Mesenchymal stem cell (in vitro differentiated cells and primary cell): ENCODE measurements at regions not wholly inside any gene's neighbourhood (a gene's known extent, or its start where the extent isn't known, plus 50 kb on each side); places are given as distances from the start of the nearest gene placed in this dataset.

Experiments used
- DNase-seq: peaks from one replicate; pipeline ENCODE4 v3.0.0-alpha.2; 2013
- H2AFZ ChIP-seq: one replicate; pipeline ENCODE4 v1.6.1; 2013; ENCODE audit warnings: low read depth, mild to moderate bottlenecking, control low read depth, inconsistent platforms, low read length, moderate library complexity
- H2AK5ac ChIP-seq: 2 replicates; pipeline ENCODE4 v1.6.1; 2013; ENCODE audit warnings: low read length, moderate library complexity, mild to moderate bottlenecking, inconsistent platforms; ENCODE audit not compliant: severe bottlenecking
- H2BK120ac ChIP-seq: one replicate; pipeline ENCODE4 v1.6.1; 2013; ENCODE audit warnings: low read depth, mild to moderate bottlenecking, inconsistent platforms, low read length, moderate library complexity
- H2BK12ac ChIP-seq, 2 experiments: one replicate each; pipeline ENCODE4 v1.6.1; 2013; ENCODE audit warnings: inconsistent platforms in 2 of 2, low read length in 2 of 2, mild to moderate bottlenecking in 2 of 2, moderate library complexity in 2 of 2, control low read depth in 1 of 2
- H2BK15ac ChIP-seq: one replicate; pipeline ENCODE4 v1.6.1; 2013; ENCODE audit warnings: mild to moderate bottlenecking, low read depth, inconsistent platforms; ENCODE audit not compliant: poor library complexity, severe bottlenecking
- H2BK5ac ChIP-seq: 2 replicates; pipeline ENCODE4 v1.6.1; 2013; ENCODE audit warnings: low read depth, mild to moderate bottlenecking, low read length, control low read depth, inconsistent platforms; ENCODE audit not compliant: poor library complexity, severe bottlenecking
- H3K14ac ChIP-seq, 2 experiments: one replicate each; pipeline ENCODE4 v1.6.1; 2013; ENCODE audit warnings: inconsistent platforms in 2 of 2, low read length in 2 of 2, control low read depth in 1 of 2, mild to moderate bottlenecking in 1 of 2, moderate library complexity in 1 of 2
- H3K18ac ChIP-seq, 2 experiments: one replicate each; pipeline ENCODE4 v1.6.1; 2013; ENCODE audit warnings: inconsistent platforms in 2 of 2, low read length in 2 of 2, control low read depth in 1 of 2, low read depth in 1 of 2, mild to moderate bottlenecking in 1 of 2
- H3K23ac ChIP-seq, 2 experiments: one replicate each; pipeline ENCODE4 v1.6.1; 2013; ENCODE audit warnings: inconsistent platforms in 2 of 2, low read length in 2 of 2, mild to moderate bottlenecking in 2 of 2, moderate library complexity in 2 of 2, control low read depth in 1 of 2
- H3K27ac ChIP-seq: 2 replicates; pipeline ENCODE4 v1.5.1; 2013; ENCODE audit warnings: mild to moderate bottlenecking, moderate library complexity, low read length, control low read depth, inconsistent platforms; ENCODE audit not compliant: poor library complexity, severe bottlenecking
- H3K27me3 ChIP-seq, 2 experiments: 2 replicates each; pipeline versions ENCODE4 v1.6.1 to v1.7.0; 2013; ENCODE audit warnings: low read length in 2 of 2, mild to moderate bottlenecking in 2 of 2, moderate library complexity in 2 of 2, control low read depth in 1 of 2, inconsistent platforms in 1 of 2; ENCODE audit not compliant: control insufficient read depth in 1 of 2, insufficient read depth in 1 of 2
- H3K36me3 ChIP-seq, 2 experiments: 2 replicates each; pipeline versions ENCODE4 v1.6.1 to v1.7.0; 2013; ENCODE audit warnings: low read length in 2 of 2, control low read depth in 1 of 2, inconsistent platforms in 1 of 2, low read depth in 1 of 2, mild to moderate bottlenecking in 1 of 2; ENCODE audit not compliant: insufficient read depth in 2 of 2, control insufficient read depth in 1 of 2
- H3K4ac ChIP-seq, 2 experiments: one replicate each; pipeline ENCODE4 v1.6.1; 2013; ENCODE audit warnings: inconsistent platforms in 2 of 2, low read length in 2 of 2, mild to moderate bottlenecking in 2 of 2, moderate library complexity in 2 of 2, control low read depth in 1 of 2, low read depth in 1 of 2
- H3K4me1 ChIP-seq: 2 replicates; pipeline ENCODE4 v1.6.1; 2013; ENCODE audit warnings: low read depth, low read length, control low read depth; ENCODE audit not compliant: control insufficient read depth, insufficient read depth
- H3K4me2 ChIP-seq: 2 replicates; pipeline ENCODE4 v1.6.1; 2013; ENCODE audit warnings: low read length, mild to moderate bottlenecking, inconsistent platforms; ENCODE audit not compliant: poor library complexity, severe bottlenecking
- H3K4me3 ChIP-seq, 2 experiments: 2 replicates each; pipeline versions ENCODE4 v1.5.1 to v1.7.0; 2013; ENCODE audit warnings: low read length in 2 of 2, mild to moderate bottlenecking in 2 of 2, control low read depth in 1 of 2, low read depth in 1 of 2; ENCODE audit not compliant: insufficient read depth in 1 of 2
- H3K79me1 ChIP-seq: replicated peaks from 2 replicates; pipeline ENCODE4 v1.6.1; 2013; ENCODE audit warnings: mild to moderate bottlenecking, control low read depth, low read length, inconsistent platforms; ENCODE audit not compliant: poor library complexity, severe bottlenecking
- H3K9ac ChIP-seq: 2 replicates; pipeline ENCODE4 v1.7.0; 2013; ENCODE audit warnings: mild to moderate bottlenecking, low read length, moderate library complexity
- H3K9me3 ChIP-seq: 2 replicates; pipeline ENCODE4 v1.7.0; 2013; ENCODE audit warnings: mild to moderate bottlenecking, low read length; ENCODE audit not compliant: control insufficient read depth
- H4K8ac ChIP-seq: one replicate; pipeline ENCODE4 v1.6.1; 2013; ENCODE audit warnings: inconsistent platforms, mild to moderate bottlenecking, low read length, moderate library complexity
- H4K91ac ChIP-seq: one replicate; pipeline ENCODE4 v1.6.1; 2013; ENCODE audit warnings: mild to moderate bottlenecking, low read length, inconsistent platforms
- WGBS: methylation state at CpG from one replicate; pipeline ENCODE4 v1.1.7; 2013; ENCODE audit warnings: mixed read lengths; 5-methylcytosine and 5-hydroxymethylcytosine counted together

DNA sequence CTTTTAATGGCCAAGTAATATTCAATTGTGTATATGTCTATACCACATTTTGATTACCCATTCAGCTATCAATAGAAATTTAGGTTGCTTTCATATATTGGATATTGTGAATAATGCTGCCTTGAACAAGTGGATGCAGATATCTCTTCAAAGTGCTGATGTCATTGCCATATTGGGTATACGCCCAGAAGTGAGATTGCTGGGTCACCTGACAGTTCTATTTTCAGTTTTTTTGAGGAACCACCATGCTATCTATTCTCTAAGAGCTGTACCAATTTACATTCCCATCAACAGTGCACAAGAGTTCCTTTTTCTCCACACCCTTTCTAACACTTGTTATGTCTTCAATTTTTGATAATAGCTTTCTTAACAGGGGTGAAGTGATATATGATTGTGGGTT lies 306.9 kb downstream of the ZNF516 start:
- Histone ChIP-seq H3K14ac (no peak overlapping the region), H3K4me2 (no peak overlapping the region), H2BK15ac (no peak overlapping the region), H3K9ac (no peak overlapping the region), H3K27me3 (no peaks in the 10 kb centered on the region), H3K36me3 (no peaks in the 10 kb centered on the region), H3K79me1 (no peaks in the 10 kb centered on the region), H2AK5ac (no peak overlapping the region), H2AFZ (no peak overlapping the region), H3K4me3 (no peak overlapping the region), H3K4ac (no peak overlapping the region), H4K8ac (no peak overlapping the region), H3K9me3 (peaks cover 16% of the 10 kb centered on the region), H3K18ac (no peak overlapping the region), H4K91ac (no peak overlapping the region), H2BK5ac (no peak overlapping the region), H2BK120ac (no peak overlapping the region), H3K23ac (no peak overlapping the region), H2BK12ac (no peak overlapping the region), H3K4me1 (no peaks in the 10 kb centered on the region), H3K27ac (no peak overlapping the region)
- 40% methylated on average over 1 of the region's 1 CpG for WGBS
- no peak for DNase-seq

DNA sequence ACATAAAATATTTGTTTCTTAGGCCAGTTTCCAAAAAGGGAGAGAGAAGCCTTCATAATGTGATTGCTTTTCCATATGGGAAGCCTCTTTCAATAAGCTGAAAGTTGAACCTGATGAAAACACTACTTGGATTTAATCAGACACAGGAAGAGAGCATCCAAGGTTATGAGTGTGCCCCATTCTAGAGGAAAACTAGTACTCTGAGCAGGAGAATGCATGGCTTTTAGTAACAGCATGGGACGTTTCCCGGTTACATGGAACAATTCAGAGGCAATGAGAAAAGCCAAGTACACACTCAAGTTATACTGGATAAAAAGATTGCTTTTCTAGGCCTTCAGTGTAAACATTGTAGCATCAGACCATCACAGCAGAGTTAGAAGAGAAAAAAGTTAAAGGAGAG lies 315.8 kb downstream of the ZNF516 start:
- WGBS = 69% methylated on average over 2 of the region's 2 CpGs
- no peaks in the 10 kb centered on the region for H3K27me3 ChIP-seq

GRCh38 chr18:76177160-76177559 lies 317.9 kb downstream of the ZNF516 start:
- DNase-seq = no peak
- Histone ChIP-seq H2AFZ (no peak overlapping the region), H2AK5ac (no peak overlapping the region), H2BK5ac (no peak overlapping the region), H4K8ac (no peak overlapping the region), H3K23ac (no peak overlapping the region), H3K79me1 (no peaks in the 10 kb centered on the region), H3K4me3 (no peak overlapping the region), H3K27me3 (no peaks in the 10 kb centered on the region), H3K36me3 (no peaks in the 10 kb centered on the region), H4K91ac (no peak overlapping the region), H3K9me3 (no peaks in the 10 kb centered on the region), H2BK120ac (no peak overlapping the region), H3K4me1 (no peaks in the 10 kb centered on the region), H3K4me2 (no peak overlapping the region), H3K9ac (no peak overlapping the region), H3K18ac (no peak overlapping the region), H2BK15ac (no peak overlapping the region), H3K4ac (no peak overlapping the region), H2BK12ac (no peak overlapping the region), H3K14ac (no peak overlapping the region), H3K27ac (no peak overlapping the region)
- WGBS = no CpG with 5 or more reads among the region's 1 CpG

More for the DNA sequence above, 315.8 kb downstream of the ZNF516 start:
- Histone ChIP-seq H2AK5ac (no peak overlapping the region), H3K79me1 (no peaks in the 10 kb centered on the region), H2BK120ac (no peak overlapping the region), H3K4me3 (no peak overlapping the region), H3K14ac (no peak overlapping the region), H3K23ac (no peak overlapping the region), H3K4me1 (no peaks in the 10 kb centered on the region), H2AFZ (no peak overlapping the region), H3K9me3 (no peaks in the 10 kb centered on the region), H3K36me3 (no peaks in the 10 kb centered on the region), H4K91ac (no peak overlapping the region), H2BK5ac (no peak overlapping the region), H4K8ac (no peak overlapping the region), H3K9ac (no peak overlapping the region), H2BK12ac (no peak overlapping the region), H3K18ac (no peak overlapping the region), H3K4me2 (no peak overlapping the region), H3K4ac (no peak overlapping the region), H3K27ac (no peak overlapping the region), H2BK15ac (no peak overlapping the region)
- DNase-seq = no peak

- Histone ChIP-seq H2AFZ (no peak overlapping the region), H3K27ac (no peak overlapping the region), H3K36me3 (no peaks in the 10 kb centered on the region), H3K27me3 (no peaks in the 10 kb centered on the region), H3K4me2 (no peak overlapping the region), H2BK120ac (no peak overlapping the region), H3K23ac (no peak overlapping the region), H3K9ac (no peak overlapping the region), H2AK5ac (no peak overlapping the region), H2BK12ac (no peak overlapping the region), H3K4me1 (no peaks in the 10 kb centered on the region), H3K9me3 (no peaks in the 10 kb centered on the region), H2BK15ac (no peak overlapping the region), H4K8ac (no peak overlapping the region), H2BK5ac (no peak overlapping the region), H3K18ac (no peak overlapping the region), H3K14ac (no peak overlapping the region), H4K91ac (no peak overlapping the region), H3K79me1 (no peaks in the 10 kb centered on the region), H3K4ac (no peak overlapping the region), H3K4me3 (no peak overlapping the region)
- no peak for DNase-seq
- no CpG with 5 or more reads among the region's 2 CpGs for whole genome bisulfite sequencing
Measured at GRCh38 chr18:76174451-76174850, 320.6 kb downstream of the ZNF516 start.
